ENCODE measurements at regions not wholly inside any gene's neighbourhood (a gene's known extent, or its start where the extent isn't known, plus 50 kb on each side); places are given as distances from the start of the nearest gene placed in this dataset.

DNA sequence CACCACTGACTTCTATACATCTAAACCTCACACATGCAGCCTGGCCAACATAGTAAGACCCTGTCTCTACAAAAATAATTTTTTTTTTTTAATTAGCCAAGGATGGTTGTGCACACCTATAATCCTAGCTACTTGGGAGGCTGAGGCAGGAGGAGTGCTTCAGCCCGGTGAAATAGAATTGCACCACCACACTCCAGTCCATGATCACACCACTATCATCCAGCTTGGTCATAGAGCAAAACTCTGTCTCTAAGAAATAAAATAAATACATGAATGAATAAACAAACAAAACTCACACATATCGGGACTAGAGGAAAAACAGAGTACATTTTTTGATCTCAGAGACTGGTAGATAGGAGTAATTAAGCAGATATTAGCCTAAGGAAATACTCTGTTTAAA lies 66.6 kb upstream of the PDE5A start:
- no peak for DNase-seq

DNA sequence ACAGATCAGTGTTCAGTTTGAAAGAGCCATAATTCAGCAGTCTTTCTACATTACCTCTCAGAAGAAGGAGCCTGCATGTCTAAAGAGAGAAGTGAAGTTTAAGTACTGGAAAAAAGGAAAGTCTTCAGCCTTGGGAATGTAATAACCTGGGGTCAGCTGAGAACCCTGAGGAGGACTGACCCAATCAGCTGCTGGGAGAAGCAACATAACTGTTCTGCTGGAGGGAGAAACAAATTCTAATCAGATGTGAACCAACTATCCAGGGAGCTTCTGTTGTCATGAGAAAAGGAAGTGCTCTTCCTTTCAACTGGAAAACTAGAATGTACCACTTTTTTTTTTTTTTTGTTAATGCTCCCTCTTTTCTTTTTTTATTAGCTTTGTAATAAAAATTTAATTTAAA lies 64.5 kb upstream of the PDE5A start:
- no peak for DNase-seq

DNA sequence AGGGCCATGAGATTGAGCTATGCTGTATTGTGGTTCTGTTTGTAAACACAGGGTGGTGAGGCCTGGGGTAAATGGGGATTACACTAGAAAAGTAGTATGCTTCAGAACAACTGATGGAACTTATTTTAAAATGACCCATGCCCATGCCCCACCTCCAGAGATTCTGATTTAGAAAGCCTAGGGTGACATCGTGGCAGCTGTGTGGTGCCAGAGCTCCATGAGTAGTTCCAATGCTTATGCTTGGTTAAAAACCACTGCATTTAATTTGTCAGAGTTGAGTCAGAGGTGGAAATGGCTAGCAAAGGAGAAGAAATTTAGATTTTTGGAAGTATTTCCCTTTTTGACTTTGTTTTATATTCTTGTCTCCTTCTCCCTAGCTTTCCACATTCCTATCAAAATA lies 63.4 kb upstream of the PDE5A start:
- no peak for DNase-seq

DNA sequence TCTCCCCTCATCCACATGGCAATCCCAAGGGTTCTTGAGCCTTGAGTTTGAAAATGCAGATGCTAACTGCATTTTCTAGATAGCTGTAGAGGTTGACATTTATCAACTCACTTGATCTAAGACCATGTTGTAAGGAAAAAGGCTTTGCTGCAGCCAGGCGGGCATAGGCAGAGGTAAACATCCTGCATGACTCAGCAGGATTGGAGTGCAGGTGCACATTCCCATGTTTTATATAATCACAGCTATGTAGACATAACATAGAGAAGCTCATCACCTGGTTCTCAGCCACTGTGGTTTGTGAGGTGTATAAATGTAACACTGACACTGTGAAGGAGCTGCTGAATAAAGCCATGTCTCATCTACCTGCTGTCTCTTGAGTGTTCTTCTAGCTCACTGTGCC lies 62.3 kb upstream of the PDE5A start:
- DNase-seq, result no peak

DNA sequence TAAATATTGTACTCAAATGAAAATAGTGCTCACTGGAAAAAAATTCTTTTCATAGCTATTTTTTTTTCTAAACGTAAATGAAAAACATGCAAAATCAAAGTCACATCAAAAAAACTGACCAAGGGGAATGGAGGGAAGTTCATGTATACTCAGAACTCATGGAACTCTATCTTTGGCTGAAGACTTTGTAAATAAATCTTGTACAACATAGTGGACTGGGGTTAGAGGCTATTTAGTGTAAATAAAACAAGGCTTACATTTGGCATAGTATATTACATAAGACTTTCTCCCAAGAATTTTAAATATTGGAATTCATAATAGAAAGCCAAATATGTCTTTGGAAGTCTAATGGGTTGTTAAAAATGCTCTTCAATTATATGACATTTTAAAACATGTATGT lies 59.8 kb upstream of the PDE5A start:
- DNase-seq, result no peak

DNA sequence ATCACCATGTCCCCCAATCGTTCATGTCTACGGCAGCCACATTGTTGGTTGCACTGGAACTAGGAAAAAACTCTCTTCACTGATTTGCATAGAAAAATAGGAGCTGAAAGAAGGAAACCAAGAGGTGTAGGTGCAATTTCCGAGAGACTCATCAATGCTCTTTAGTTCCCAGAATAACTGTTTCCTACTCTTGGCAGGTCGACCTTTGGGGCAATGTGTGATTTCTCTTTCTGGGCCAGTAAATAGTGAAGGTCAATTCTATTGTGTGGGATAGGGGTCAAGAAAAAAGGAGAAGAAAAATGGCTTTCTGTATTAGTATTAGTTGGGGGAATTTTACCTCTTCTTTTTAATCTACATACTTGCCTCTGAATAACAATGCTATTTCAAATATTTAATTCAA lies 55.9 kb upstream of the PDE5A start:
- no peak for DNase-seq

DNA sequence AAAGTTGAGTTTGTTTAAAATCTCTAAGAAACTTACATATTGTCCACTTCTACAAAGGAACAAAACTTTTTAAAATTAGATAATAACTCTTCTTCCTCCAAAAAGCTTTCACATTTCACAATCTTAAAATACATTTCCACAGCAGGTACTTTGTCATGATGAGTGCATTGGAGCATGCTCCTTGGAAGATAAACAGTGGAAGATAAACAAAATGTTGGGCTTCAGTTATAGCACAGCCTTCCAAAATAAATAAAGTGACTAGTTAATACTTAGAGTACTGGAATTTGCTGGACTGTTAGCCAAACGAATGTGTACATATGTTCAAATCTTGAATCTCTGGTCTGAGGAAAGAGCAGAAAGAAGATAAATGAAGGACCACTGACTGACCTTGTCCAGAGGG lies 54.9 kb upstream of the PDE5A start:
- DNase-seq, result no peak

DNA sequence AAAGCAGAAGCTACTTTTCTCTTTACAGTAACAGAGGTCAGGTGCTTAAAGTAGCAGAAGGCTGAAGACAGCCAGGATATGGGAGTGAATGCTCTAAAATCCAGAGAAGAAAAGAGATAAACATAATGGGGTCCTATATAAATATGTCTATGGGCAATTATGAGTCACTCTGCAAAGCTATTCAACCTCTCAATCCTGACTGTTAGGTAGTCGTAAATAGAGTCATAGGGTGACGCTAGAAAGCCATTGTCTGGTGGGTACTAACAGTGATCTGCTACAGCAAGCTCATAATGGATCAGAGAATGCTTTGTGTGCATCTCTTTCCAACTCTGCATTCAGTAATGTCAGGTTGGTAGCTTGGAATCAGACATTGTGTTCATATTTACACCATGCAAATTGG lies 53.5 kb upstream of the PDE5A start:
- DNase-seq, result no peak

DNA sequence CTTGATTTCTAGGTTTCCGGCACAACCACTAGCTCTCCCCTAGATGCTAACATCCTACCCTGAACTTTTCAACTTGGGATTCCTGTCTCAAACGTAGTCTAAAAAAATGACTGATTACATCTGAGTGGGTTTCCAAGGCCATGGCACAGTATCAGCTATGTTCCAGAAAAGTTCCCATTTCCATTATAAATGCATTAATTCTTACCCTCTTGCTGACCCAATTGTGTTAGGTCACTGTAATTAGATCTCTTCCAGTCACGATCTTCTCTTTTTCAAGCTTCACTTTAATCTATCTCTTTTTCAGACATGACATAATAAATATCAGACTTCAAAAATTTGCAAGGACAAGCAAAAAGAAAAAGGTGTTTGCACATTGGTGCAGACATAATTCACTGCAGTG lies 50.6 kb upstream of the PDE5A start:
- no peak for DNase-seq

DNA sequence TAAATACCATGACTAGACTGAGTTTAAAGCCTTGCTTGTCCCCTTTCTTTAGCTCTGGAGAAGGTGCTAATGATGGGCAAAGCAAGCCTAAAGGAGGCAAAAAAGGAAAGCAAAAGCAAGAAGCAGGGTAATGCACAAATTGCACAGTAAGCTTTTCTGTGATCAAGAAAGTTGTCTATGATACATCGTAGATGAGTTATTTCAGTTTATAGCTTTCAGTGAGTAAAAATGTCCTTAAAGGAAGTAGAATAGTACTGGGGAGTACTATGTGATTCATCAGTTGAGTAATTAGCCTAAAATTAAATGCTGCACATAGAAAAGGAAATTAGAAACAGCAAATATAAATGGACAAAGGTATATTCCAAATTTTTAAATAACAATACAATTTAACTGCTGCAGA lies 50.2 kb upstream of the PDE5A start:
- no peak for DNase-seq

All from NCI-H524 treated with DMSO at 0.1 percent for 48 hours (cell line).